NT2/D1 (cell line): ENCODE measurements at regions not wholly inside any gene's neighbourhood (a gene's known extent, or its start where the extent isn't known, plus 50 kb on each side); places are given as distances from the start of the nearest gene placed in this dataset.

ENCODE experiments used
- DNase-seq: peaks from one replicate; pipeline ENCODE4 v3.0.0-alpha.2; 2011; ENCODE audit warnings: low read depth, low spot score
- H3K27me3 ChIP-seq: 2 replicates; pipeline ENCODE4 v1.6.0; 2011; ENCODE audit warnings: mild to moderate bottlenecking; ENCODE audit not compliant: insufficient read length, insufficient read depth
- H3K36me3 ChIP-seq: 2 replicates; pipeline ENCODE4 v1.6.1; 2011; ENCODE audit warnings: mild to moderate bottlenecking, low read length, mixed read lengths; ENCODE audit not compliant: insufficient read depth, insufficient read length
- H3K4me1 ChIP-seq: 2 replicates; pipeline ENCODE4 v1.5.1; 2011; ENCODE audit not compliant: insufficient read depth, insufficient read length
- H3K4me3 ChIP-seq: 2 replicates; pipeline ENCODE4 v1.5.1; 2011; ENCODE audit warnings: low read depth; ENCODE audit not compliant: insufficient read length
- H3K9ac ChIP-seq: 2 replicates; pipeline ENCODE4 v1.6.0; 2011; ENCODE audit warnings: low read depth; ENCODE audit not compliant: insufficient read length
- H3K9me3 ChIP-seq: 2 replicates; pipeline ENCODE4 v1.5.1; 2011; ENCODE audit warnings: mild to moderate bottlenecking, low read length; ENCODE audit not compliant: insufficient read depth
- SUZ12 ChIP-seq: IDR thresholded peaks from 2 replicates; pipeline ENCODE4 v1.6.1; 2011; ENCODE audit not compliant: insufficient read length, insufficient read depth; ENCODE audit errors: extremely low read depth
- YY1 ChIP-seq: IDR thresholded peaks from 2 replicates; pipeline ENCODE4 v1.6.1; 2011; ENCODE audit not compliant: insufficient read length, insufficient read depth
- ZNF274 ChIP-seq: IDR thresholded peaks from 2 replicates; pipeline ENCODE4 v1.6.1; 2011; ENCODE audit warnings: mild to moderate bottlenecking, low read depth, low read length

DNA sequence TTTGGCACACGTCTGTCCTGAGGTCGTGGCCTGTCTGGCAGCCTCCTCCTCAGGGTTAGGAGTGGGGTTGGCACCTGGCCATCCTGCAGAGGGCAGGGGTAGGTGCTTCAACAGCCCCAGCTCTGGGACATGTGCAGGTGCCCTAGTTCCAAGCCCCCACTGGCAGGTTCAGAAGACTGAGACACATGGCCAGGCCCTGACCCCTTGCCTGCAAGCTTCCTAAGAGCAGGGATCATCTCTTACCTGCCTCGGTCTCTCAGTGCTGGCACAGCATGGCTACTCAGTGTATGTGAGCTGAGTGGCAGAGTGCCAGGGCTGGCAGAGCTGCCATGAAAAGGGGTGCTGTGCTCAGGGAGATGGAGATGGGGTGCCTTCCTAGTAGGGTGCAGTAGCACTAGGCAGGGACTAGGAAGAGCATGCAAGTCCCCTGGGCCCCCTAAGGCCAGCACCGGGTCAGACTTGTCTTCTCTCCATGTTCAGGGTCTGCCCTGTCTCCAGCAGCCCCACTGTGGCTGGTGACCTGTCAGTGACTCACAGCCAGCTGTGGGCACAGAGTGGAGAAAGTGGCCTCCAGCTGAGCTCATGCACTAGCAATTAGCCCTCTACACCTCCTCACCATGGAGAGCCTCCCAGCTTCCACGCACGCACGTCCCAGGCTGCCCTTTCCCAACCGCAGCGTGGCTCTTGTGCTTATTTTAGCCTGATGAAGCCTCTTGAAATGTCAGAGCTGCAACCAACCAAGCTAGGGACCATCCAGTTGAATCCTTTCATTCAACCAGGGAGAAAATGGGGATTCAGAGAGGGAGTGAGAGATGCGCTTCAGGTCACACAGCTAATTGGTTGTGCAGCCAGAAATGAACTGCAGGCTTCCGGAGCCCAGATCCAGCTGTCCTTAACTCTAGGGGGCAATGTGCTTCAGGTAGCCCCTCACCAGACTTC, 116.6 kb downstream of the MRPL14 start:
- Histone ChIP-seq H3K27me3 (peaks cover 8% of the 10 kb centered on the region), H3K4me1 (peaks cover 14% of the 10 kb centered on the region), H3K9me3 (no peaks in the 10 kb centered on the region), H3K4me3 (no peak overlapping the region), H3K36me3 (no peaks in the 10 kb centered on the region), H3K9ac (no peak overlapping the region)
- no peak for TF ChIP-seq SUZ12
- TF ChIP-seq ZNF274: no peak
- no peak for TF ChIP-seq YY1
- no peak for DNase-seq

- Histone ChIP-seq H3K9me3 (no peaks in the 10 kb centered on the region), H3K4me3 (no peak overlapping the region), H3K27me3 (peaks cover 8% of the 10 kb centered on the region), H3K4me1 (peaks cover 19% of the 10 kb centered on the region), H3K36me3 (no peaks in the 10 kb centered on the region), H3K9ac (no peak overlapping the region)
- TF ChIP-seq YY1 (no peak), SUZ12 (no peak)
- DNase-seq: no peak
Observed at GRCh38 chr6:44009425-44010321, 117.6 kb downstream of the MRPL14 start.

GRCh38 chr6:44008821-44009370, 118.4 kb downstream of the MRPL14 start:
- H3K9me3 ChIP-seq: no peaks in the 10 kb centered on the region
- H3K27me3 ChIP-seq: peaks cover 8% of the 10 kb centered on the region
- DNase-seq: no peak
- H3K4me3 ChIP-seq: no peak overlapping the region
- TF ChIP-seq YY1: no peak
- no peak for TF ChIP-seq ZNF274
- TF ChIP-seq SUZ12: no peak
- H3K36me3 ChIP-seq: no peaks in the 10 kb centered on the region
- H3K9ac ChIP-seq: no peak overlapping the region
- peaks cover 21% of the 10 kb centered on the region for H3K4me1 ChIP-seq

DNA sequence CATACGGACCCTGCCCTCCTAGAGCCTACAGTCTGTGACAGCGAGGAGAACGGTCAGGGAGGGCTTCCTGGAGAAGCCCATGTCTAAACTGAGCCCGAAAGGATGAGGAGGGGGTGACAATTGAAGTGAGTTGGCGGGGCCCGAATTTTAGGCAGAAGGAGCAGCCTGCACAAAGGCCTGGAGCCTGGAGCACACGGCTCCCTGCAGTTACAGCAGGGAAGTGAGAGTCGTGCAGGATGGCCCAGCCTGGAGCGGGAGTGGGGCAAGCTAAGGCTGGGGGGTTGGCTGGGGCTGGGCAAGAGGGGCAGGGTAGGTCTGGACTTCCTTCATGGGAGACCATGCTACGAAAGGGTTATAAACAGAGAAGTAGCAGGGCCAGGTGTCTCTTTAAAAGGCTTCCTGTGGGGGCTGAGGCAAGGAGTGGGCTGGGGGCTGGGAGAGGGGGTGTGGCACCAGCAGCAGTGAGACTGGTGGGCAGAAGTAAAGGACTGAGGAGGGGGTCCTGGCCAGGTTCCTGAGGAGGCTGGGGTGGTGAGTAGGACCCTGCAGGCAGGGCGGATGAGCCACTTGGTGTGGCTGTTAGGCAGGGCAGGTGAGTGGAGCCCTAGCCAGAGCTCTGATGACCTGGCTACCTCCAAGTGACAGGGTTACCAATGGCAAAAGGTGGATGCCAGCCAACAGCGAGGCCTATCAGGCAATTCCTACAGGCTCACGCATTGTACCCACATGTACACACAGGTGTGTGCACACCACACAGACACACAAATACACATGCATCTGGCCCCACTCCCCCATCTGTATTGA, 119.2 kb downstream of the MRPL14 start:
- H3K4me3 ChIP-seq: no peak overlapping the region
- peaks cover 24% of the 10 kb centered on the region for H3K4me1 ChIP-seq
- H3K9ac ChIP-seq: no peak overlapping the region
- H3K36me3 ChIP-seq: no peaks in the 10 kb centered on the region
- peaks cover 8% of the 10 kb centered on the region for H3K27me3 ChIP-seq
- no peaks in the 10 kb centered on the region for H3K9me3 ChIP-seq
- no peak for TF ChIP-seq SUZ12
- no peak for TF ChIP-seq YY1
- TF ChIP-seq ZNF274: no peak
- no peak for DNase-seq

- H3K27me3 ChIP-seq: peaks cover 8% of the 10 kb centered on the region
- no peak overlapping the region for H3K9ac ChIP-seq
- peaks cover 24% of the 10 kb centered on the region for H3K4me1 ChIP-seq
- DNase-seq: no peak
- H3K9me3 ChIP-seq: no peaks in the 10 kb centered on the region
- H3K36me3 ChIP-seq: no peaks in the 10 kb centered on the region
- TF ChIP-seq ZNF274: no peak
- no peak for TF ChIP-seq YY1
- TF ChIP-seq SUZ12: no peak
- no peak overlapping the region for H3K4me3 ChIP-seq
Observed at GRCh38 chr6:44006872-44007303, 120.4 kb downstream of the MRPL14 start.

GRCh38 chr6:44006123-44006871, 121.0 kb downstream of the MRPL14 start:
- H3K9me3 ChIP-seq: no peaks in the 10 kb centered on the region
- H3K36me3 ChIP-seq: no peaks in the 10 kb centered on the region
- TF ChIP-seq ZNF274 (no peak), SUZ12 (no peak), YY1 (no peak)
- no peak for DNase-seq
- H3K27me3 ChIP-seq: peaks cover 8% of the 10 kb centered on the region
- H3K4me1 ChIP-seq: peaks cover 24% of the 10 kb centered on the region
- H3K4me3 ChIP-seq: no peak overlapping the region
- H3K9ac ChIP-seq: peak overlapping the region; percentile 28
